ENCODE measurements at regions not wholly inside any gene's neighbourhood (a gene's known extent, or its start where the extent isn't known, plus 50 kb on each side); places are given as distances from the start of the nearest gene placed in this dataset.

- no peaks in the 10 kb centered on the region for H3K36me3 Mint-ChIP-seq
- H3K4me3 Mint-ChIP-seq = no peak overlapping the region
- H3K27me3 Mint-ChIP-seq = peaks cover 1% of the 10 kb centered on the region
- H3K27ac Mint-ChIP-seq = no peak overlapping the region
- peaks cover 8 to 23% (median 15%) of the 10 kb centered on the region in 3 donors for H3K4me1 Mint-ChIP-seq
- peaks cover 3 to 7% (median 4%) of the 10 kb centered on the region in 3 donors for H3K9me3 Mint-ChIP-seq
Measured at GRCh38 chr9:76557674-76558225, 98.8 kb downstream of the GCNT1 start.

- Mint-ChIP-seq H3K9me3 (peaks cover 3 to 7% (median 4%) of the 10 kb centered on the region in 3 donors), H3K36me3 (no peaks in the 10 kb centered on the region), H3K27me3 (peaks cover 1% of the 10 kb centered on the region), H3K4me1 (peaks cover 8 to 25% (median 15%) of the 10 kb centered on the region in 3 donors), H3K27ac (no peak overlapping the region), H3K4me3 (peak overlapping the region in 1 of 4 donors; percentile 53)
Measured at GRCh38 chr9:76558465-76558864, 99.5 kb downstream of the GCNT1 start.

- Mint-ChIP-seq H3K27ac (no peak overlapping the region), H3K4me3 (no peak overlapping the region), H3K4me1 (peaks cover 8 to 25% (median 15%) of the 10 kb centered on the region in 3 donors)
Measured at GRCh38 chr9:76559286-76559685, 100.3 kb downstream of the GCNT1 start.

DNA sequence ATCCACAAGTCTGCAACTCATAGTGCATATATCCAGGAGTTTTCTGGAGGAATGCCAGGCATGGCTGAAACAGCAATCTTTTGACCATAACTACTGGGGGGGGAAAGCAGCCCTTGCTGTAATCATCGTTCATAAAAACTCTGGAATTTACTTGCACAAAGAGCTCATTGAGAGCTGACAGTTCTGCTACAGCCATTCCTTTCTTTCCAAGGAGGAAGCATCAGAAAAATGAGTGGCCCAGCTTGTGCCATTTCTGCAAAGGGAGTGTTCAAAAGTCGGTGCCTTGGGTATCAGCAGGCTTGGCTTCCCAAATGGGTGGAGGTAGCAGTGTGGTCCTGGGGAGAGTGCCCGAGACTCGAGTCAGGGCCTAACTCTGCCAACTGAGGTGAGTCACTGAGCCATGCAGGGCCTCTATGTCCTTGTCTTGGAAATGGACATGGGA is 101.5 kb downstream of the GCNT1 start:
- H3K9me3 Mint-ChIP-seq = peaks cover 3 to 7% (median 4%) of the 10 kb centered on the region in 3 donors
- peaks cover 8 to 25% (median 15%) of the 10 kb centered on the region in 3 donors for H3K4me1 Mint-ChIP-seq
- H3K27ac Mint-ChIP-seq = no peak overlapping the region
- no peaks in the 10 kb centered on the region for H3K36me3 Mint-ChIP-seq
- peaks cover 1% of the 10 kb centered on the region for H3K27me3 Mint-ChIP-seq
- no peak overlapping the region for H3K4me3 Mint-ChIP-seq

More at GRCh38 chr9:76559286-76559685, 100.3 kb downstream of the GCNT1 start:
- peaks cover 1% of the 10 kb centered on the region for H3K27me3 Mint-ChIP-seq
- H3K9me3 Mint-ChIP-seq = peaks cover 3 to 7% (median 4%) of the 10 kb centered on the region in 3 donors
- H3K36me3 Mint-ChIP-seq = no peaks in the 10 kb centered on the region

DNA sequence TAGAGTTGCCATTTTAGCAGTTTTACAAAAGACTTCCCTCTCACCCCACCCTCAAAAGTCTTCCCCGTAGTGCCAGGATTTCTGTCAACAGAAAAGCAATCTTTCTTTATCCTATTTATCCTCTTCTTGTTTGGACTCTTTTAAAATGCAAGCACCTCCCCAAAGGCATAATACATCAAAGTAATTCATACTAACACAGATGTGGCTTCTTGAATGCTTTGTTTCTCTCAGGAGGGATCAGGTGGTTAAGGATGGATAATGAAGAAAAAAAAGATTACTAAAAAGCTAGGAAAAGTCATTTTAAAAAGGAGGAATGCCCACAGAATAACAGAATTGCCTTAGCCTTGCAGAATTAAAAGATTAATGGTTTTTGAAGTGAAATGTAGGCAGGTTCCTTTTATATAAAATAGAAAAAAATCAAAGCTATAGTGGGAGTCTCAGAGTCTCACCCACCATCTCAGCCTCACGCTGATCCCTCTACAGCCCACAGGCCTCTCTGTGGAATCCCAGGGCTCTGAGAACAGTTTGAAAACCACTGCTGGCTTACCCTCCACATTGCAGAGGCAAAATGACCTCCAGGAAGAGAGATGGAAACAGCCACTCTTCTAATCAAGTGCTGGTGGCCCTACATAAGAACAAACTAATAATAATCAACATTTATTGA is 102.2 kb downstream of the GCNT1 start:
- no peaks in the 10 kb centered on the region for H3K36me3 Mint-ChIP-seq
- peak overlapping the region in 1 of 4 donors; percentile 73 for H3K4me3 Mint-ChIP-seq
- H3K27ac Mint-ChIP-seq = no peak overlapping the region

More for the DNA sequence above, 102.2 kb downstream of the GCNT1 start:
- Mint-ChIP-seq H3K27me3 (peaks cover 1% of the 10 kb centered on the region), H3K9me3 (peaks cover 3 to 7% (median 4%) of the 10 kb centered on the region in 3 donors), H3K4me1 (peaks cover 8 to 25% (median 15%) of the 10 kb centered on the region in 3 donors)
